ENCODE measurements at regions not wholly inside any gene's neighbourhood (a gene's known extent, or its start where the extent isn't known, plus 50 kb on each side); places are given as distances from the start of the nearest gene placed in this dataset.

DNA sequence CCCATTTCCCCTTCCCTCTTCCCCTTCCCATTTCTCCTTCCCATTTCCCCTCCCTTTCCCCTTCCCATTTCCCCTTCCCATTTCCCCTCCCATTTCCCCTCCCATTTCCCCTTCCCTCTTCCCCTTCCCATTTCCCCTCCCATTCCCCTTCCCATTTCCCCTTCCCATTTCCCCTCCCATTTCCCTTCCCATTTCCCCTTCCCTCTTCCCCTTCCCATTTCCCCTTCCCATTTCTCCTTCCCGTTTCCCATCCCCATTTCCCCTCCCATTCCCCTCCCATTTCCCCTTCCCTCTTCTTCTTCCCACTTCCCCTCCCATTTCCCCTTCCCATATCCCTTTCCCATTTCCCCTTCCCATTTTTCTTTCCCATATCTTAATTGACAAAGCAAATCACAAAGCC, 109.0 kb downstream of the OLFM1 start:
- no peak for DNase-seq

GRCh38 chr9:135198144-135198543, 110.7 kb downstream of the OLFM1 start:
- DNase-seq, result no peak

DNA sequence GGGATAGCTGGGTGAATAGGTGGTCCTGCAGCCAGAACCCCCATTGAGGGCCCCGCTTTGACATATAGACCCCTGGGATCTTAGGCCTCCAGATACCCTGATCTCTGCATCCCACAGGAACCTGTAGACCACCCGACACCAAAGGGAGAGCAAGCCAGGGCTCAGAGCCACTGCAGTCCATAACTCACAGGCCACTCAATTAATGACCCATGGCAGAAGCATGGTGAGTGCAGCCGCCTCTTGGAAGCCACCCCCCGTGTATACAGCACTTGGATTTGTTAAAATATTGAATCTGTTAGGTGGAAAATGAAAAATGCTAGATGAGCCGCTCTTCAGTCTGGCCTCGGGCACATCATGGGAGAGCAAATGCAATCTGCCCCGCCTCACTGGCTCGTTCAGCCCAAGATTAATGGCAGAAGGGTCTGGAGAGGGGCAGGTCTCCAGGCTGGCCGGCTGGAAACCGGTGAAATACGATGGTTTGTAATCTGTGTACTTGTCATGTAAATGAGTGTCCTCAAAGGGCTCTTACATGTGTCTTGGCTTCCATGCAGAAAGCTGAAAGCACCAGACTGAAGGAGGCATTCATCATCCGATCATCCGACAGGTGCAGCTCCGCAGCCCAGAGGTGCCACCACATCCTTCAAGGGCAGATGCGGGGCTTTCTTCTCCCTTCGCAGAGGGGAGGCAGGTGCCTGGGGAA, 111.3 kb downstream of the OLFM1 start:
- DNase-seq, result no peak

- DNase-seq, result no peak
Observed at GRCh38 chr9:135199489-135199888, 112.0 kb downstream of the OLFM1 start.

GRCh38 chr9:135201711-135202110, 114.2 kb downstream of the OLFM1 start:
- no peak for DNase-seq

DNA sequence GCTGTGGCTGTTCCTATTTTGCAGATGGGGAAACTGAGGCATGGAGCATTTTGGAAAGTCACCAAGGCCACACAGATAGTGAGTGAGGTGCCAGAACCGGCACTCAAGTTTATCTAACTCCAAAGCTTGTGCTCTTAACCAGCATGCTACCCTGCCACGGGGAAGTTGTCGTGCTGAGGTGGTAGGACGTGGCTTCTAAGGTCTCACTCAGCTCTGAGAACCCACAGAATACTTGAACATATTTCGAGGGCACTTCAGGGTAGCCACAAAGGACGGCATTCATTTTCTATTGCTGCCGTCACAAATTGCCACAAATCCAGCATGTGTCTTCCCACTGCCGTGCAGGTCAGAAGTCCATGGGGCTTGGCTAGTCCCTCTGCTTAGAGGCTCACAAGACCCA, 116.7 kb downstream of the OLFM1 start:
- no peak for DNase-seq

DNA sequence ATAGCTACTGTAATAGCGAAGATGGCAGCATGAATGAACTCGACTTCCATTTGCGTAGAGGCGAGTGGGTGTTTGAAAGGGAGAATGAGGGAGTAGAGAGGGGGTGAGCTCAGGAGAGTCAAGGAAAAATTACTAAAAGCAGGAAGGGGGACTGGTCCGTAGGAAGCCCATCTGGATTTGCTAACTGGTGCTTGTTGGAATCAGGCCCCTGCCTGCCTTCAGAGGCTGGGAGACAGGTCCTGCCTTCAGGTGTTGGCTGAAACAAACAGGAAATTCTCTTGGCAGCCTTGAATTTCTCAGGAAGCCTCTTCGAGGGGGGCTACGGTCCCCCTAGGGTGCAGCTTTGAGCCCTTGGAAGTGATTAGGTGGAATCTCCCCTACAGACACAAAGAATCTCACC, 121.7 kb downstream of the OLFM1 start:
- DNase-seq, result no peak

DNA sequence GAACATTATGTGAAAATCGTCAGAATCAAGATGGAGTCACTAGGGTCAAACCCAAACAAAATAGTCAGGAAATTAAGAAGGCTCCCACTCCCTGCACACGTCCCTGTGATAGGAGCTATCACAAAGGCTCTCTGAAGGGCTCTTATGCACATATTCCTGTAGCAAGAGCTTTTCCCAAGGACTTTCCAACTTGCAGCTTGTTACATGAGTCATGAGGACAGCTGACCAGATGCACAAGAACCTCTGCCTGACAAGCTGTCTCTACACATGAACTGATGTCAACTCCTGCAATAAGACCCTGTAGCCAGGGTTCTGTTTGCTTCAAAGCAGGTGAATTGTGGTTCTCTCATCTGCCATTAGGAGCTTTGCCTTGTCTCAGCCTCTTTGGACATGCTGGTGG, 122.4 kb downstream of the OLFM1 start:
- no peak for DNase-seq

DNA sequence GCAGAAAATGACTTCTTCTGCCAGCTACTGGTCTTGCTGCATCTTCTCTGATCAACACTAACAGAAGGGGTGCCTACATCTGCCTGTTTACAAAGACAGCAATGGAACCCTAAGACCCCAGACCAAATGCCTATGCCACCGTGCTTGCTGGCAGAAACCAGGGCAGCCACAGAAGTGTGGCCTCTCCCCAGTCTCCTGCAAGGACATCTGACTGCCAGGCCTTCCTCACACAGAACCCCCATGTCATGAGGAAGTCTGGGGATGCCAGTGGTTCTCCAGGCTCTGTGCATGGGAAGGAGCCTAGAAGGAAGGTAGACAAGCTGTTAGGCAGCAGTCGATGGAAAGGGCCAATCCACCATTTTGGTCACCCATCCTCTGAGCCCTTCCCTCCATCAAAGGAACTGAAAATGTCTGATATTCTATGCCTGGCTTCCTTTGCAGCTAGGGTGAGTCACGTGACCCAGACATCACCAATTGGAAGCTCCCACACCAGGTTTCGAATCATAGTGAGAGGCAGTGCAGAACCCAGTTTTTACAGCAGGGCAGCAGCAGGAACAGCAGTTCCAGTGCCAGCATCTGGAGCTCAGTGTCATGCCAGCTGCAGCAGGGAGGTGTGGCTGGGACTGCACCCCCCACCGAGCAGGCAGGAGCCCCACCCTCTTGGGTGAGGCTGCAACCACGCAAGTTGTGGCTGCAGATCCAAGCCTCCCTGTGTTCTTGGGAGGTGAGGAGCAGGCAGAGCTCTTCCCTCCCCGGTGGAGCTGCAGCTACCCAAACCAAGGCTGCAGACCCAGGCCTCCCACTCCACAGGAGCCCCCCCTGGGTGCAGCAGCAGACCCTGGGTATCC, 123.4 kb downstream of the OLFM1 start:
- DNase-seq, result no peak

DNA sequence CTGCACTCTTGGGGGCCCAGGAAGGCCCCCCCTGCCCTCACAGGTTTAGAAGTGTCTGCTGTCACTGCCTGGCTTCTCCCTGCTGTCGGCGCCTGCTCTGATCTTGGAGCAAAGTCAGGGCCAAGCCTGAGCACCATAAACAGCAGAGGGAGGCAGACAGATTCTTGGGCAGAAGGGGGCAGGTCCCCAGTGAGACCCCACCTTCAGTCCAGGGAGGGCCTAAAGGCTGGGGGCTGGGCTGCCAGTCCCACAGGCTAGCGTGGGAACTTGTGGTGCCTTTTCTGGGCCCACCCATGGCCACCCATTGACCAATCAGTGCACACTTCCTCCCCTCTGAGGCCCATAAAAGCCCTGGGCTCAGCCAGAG, 124.0 kb downstream of the OLFM1 start:
- no peak for DNase-seq

DNA sequence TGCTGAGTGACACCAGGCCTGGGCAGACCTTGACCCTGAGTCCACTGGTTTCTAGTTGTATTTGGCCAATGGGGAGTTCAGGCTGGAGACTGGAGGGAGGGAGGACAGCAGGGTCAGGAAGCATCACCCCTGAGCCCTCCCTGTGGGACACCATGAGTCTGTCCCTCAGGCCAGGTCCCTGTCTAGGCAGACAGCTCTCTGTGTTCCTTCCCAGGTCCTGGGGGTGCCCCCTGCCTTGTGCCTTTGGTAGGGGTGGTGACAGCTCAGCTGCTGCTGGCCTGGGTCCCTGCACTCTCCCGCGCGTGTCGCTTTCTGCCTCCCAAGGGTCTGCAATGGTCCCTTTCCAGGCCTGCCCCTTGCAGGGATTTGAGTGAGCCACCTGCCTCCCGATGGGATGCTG, 125.5 kb downstream of the OLFM1 start:
- no peak for DNase-seq

- DNase-seq, result no peak
Observed at GRCh38 chr9:135213566-135213965, 126.1 kb downstream of the OLFM1 start.

DNA sequence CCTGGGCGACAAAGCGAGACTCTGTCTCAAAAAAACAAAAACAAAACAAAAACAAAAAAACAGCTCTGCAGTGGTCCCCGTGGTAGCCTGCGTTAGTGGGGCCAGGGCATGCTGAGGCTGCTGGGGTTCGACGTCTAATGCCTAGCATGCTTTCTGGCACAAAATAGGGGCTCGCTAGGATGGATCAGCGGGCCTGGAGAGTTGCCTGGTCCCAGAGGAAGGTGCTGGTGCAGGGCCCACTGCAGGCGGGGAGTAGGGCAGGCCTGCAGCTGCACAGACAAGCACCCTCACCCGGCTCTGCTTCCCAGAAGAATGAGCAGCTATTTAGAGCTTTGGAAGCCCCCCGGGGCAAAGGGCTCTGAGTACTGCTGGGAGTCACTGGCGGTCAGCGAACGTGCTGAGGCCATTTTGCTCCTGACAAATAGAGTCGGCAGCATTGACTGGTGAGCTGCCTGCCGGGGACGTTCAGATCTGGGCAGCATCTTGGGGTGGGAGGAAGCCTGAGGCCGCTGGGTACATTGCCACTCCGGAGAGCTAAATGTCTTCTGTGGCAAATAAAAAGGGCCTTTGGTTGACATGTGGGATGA, 126.7 kb downstream of the OLFM1 start:
- no peak for DNase-seq

DNA sequence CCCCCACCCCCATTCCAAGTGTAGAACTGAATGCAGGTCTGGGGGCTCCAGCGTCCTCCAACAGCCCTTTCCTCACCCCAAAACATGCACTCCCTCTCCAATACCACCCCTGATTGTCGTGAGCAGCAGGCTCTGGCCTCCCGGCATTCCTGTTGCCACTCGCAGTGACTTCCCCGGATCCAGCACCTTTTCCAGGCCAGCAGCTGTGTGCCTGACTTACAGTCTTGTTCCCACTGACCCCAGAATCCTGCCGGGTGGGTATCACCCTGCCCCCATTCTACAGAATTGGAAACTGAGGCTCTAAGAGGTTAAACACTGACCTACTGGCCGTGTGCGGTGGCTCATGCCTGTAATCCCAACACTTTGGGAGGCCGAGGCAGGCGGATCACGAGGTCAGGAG, 127.2 kb downstream of the OLFM1 start:
- no peak for DNase-seq

- DNase-seq, result no peak
Observed at GRCh38 chr9:135215571-135216161, 128.2 kb downstream of the OLFM1 start.

DNA sequence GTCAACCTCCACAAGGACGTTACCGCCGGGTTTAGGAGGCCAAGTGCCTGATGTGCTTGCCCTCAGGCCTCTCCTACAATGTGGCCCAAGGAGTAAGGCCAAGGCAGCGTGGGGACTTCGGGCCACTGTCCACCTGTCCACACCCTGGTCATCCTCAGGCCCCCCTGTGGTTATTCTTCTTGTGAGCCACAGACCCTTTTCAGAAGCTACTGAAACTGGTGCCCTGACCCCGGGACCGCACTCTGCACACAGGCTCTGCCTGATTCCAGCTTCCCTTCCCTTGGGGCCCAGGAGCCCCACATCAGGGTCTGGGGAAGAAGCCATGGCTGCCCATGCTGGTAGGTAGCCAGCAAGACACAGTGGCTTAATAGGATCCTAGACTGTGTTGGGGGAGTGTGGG, 128.8 kb downstream of the OLFM1 start:
- no peak for DNase-seq

DNA sequence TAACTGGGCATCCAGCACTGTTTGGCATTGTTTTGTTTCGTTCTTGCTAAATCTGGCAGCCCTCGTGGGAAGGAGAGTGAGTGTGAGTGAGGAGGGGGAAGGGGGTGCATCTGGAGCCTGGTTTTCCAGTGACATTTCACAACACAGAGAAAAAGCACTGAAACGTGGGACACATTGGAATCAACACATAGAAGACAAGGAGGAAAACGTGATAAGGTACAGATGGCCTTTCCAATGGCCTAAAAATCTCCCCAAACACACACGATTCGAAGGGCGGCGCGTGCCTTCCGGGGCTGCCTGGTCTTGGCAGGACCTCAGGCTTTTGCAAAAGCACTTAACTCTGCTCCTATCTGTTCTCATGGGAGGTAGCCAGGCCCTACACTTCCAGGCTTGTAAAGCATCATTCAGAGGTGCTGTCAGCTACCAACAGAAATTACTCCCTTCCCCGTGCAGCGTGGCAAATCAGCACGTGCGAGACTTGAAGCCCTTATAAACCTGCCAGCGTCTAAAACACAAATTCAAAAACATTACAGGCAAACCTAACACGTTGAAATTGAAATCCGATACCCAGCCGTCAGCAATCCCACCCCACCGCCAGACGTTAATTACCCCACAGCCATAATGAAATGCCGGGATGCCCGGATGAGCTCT, 129.4 kb downstream of the OLFM1 start:
- DNase-seq, result no peak

DNA sequence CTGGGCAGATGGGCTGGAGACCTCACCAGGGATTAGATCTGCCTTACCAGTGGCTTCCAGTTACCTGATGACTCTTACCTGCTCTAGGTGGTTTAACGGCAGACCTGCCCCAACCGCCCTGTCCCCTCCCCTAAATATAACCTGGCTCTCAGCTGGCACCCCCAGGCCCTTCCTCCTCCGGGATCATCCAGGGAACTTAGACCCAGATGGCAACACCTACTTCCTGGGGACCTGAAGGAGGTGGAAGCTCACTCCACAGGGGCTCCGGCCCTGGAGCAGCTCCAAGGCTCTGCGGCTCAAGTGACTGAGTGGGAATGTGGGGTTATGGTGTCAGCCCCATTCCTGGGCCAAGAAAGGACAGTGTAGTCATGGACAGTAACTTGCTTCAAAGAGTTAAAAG, 130.4 kb downstream of the OLFM1 start:
- no peak for DNase-seq

GRCh38 chr9:135218331-135219225, 131.1 kb downstream of the OLFM1 start:
- DNase-seq, result no peak

DNA sequence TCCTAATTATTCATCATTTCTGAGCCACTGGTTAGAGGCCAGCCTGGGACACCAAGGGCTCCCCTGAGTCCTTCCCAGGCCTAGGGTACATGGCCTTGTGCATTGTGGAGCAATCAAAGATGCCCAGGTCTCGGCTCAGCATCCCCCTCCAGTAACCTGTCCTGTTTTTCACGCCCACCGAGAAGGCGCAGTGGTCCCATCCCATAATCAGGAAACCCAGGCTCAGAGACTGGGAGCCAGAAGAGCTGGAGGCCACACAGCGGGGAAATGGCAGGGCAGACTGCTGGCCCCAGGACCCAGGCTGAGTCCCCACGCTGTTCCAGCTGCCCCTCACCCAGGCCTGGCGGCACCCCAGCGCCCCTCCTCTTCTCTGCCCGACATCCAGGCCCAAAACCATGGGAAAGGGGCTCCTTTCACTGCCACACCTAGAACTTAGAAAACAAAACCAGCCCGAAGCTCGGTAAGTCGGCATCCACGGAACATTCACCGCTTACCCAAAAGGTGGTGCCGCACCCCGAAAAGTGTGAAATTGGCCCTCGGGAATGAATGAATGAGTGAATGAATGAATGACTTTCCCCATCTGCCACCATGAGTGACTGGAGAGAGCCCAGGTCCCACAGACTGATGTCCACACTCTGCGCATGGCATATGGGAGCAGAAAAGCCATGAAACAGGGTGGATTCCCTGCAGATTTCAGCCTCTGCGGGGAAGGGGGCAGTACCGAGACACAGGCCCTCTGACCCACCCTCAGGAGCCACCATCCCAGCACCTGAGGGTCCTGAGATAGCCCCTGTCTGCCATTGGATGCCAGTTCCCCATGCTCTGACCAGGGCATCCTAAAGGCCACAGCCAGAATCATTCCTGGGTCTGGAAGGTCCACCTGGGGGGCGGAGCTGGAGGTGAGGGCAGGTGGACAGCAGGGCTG, 132.5 kb downstream of the OLFM1 start:
- no peak for DNase-seq
